CD4-positive, CD25-positive, alpha-beta regulatory T cell (primary cell): ENCODE measurements at regions not wholly inside any gene's neighbourhood (a gene's known extent, or its start where the extent isn't known, plus 50 kb on each side); places are given as distances from the start of the nearest gene placed in this dataset.
"Not testable (repeated sequence)": the region's sequence is repeated elsewhere in the genome, so short reads cannot be mapped to it uniquely, and the experiment has no call there.

Experiments used
- ATAC-seq, 2 donors: fragments of 150-1000 bp; cut with Tn5 transposase; one replicate each; pipeline ENCODE4 v1.10.0; 2021; ENCODE audit warnings: low read depth in 2 of 2, moderate number of reproducible peaks in 2 of 2, moderate library complexity in 1 of 2
- DNase-seq, 3 donors: peaks; one replicate each; pipeline versions ENCODE4 v3.0.0 to v3.0.0-alpha.2; 2012 to 2022; ENCODE audit warnings: mixed read lengths in 1 of 3
- H3K27ac ChIP-seq: one replicate; pipeline ENCODE4 v1.7.0; 2013; ENCODE audit warnings: mild to moderate bottlenecking, low read length; ENCODE audit not compliant: insufficient read depth, poor library complexity, severe bottlenecking
- H3K27me3 ChIP-seq: one replicate; pipeline ENCODE4 v1.7.0; 2013; ENCODE audit warnings: low read length; ENCODE audit not compliant: control insufficient read depth, insufficient read depth
- H3K36me3 ChIP-seq: one replicate; pipeline ENCODE4 v1.7.0; 2013; ENCODE audit warnings: mild to moderate bottlenecking, low read length, moderate library complexity; ENCODE audit not compliant: control insufficient read depth, insufficient read depth
- H3K4me1 ChIP-seq: 2 replicates; pipeline ENCODE4 v1.7.0; 2013; ENCODE audit warnings: mild to moderate bottlenecking, low read length; ENCODE audit not compliant: insufficient read depth, control insufficient read depth, poor library complexity, severe bottlenecking
- H3K4me3 ChIP-seq: one replicate; pipeline ENCODE4 v1.7.0; 2013; ENCODE audit warnings: low read depth, mild to moderate bottlenecking, low read length, moderate library complexity
- H3K9me3 ChIP-seq, 2 experiments: 1 replicate in 1 of 2; 2 replicates in 1 of 2; pipeline ENCODE4 v1.7.0; 2013; ENCODE audit warnings: low read length in 2 of 2, mild to moderate bottlenecking in 1 of 2, moderate library complexity in 1 of 2; ENCODE audit not compliant: control insufficient read depth in 2 of 2
- H3K27ac Mint-ChIP-seq, 3 donors: one replicate each; pipeline ENCODE4 v1.8.0; 2020 to 2022; ENCODE audit warnings: mild to moderate bottlenecking in 3 of 3, mixed read lengths in 3 of 3, moderate library complexity in 2 of 3
- H3K27me3 Mint-ChIP-seq: one replicate; pipeline ENCODE4 v1.8.0; 2022; ENCODE audit warnings: mild to moderate bottlenecking, mixed read lengths
- H3K36me3 Mint-ChIP-seq: one replicate; pipeline ENCODE4 v1.8.0; 2020; ENCODE audit warnings: mixed read lengths
- H3K4me1 Mint-ChIP-seq, 4 donors: one replicate each; pipeline ENCODE4 v1.8.0; 2020 to 2022; ENCODE audit warnings: mixed read lengths in 4 of 4, mild to moderate bottlenecking in 1 of 4
- H3K4me3 Mint-ChIP-seq, 4 donors: one replicate each; pipeline ENCODE4 v1.8.0; 2020 to 2022; ENCODE audit warnings: mild to moderate bottlenecking in 4 of 4, mixed read lengths in 4 of 4, moderate library complexity in 3 of 4
- H3K9me3 Mint-ChIP-seq, 7 donors: one replicate each; pipeline ENCODE4 v1.8.0; 2020 to 2022; ENCODE audit warnings: mixed read lengths in 7 of 7, mild to moderate bottlenecking in 3 of 7, moderate library complexity in 2 of 7

GRCh38 chrX:1749499-1749898 is 134.6 kb downstream of the ASMT start:
- Mint-ChIP-seq H3K36me3 (peaks cover 77% of the 10 kb centered on the region), H3K27me3 (no peaks in the 10 kb centered on the region), H3K9me3 (peaks cover 0 to 31% (median 2%) of the 10 kb centered on the region in 7 donors), H3K4me3 (no peak overlapping the region), H3K27ac (no peak overlapping the region), H3K4me1 (peaks cover 0 to 6% (median 4%) of the 10 kb centered on the region in 4 donors)
- DNase-seq (no peak), ATAC-seq (no peak)
- Histone ChIP-seq H3K9me3 (peaks cover 3 to 7% of the 10 kb centered on the region in 2 experiments), H3K4me1 (no peaks in the 10 kb centered on the region), H3K36me3 (peaks cover 7% of the 10 kb centered on the region), H3K4me3 (no peak overlapping the region), H3K27me3 (no peaks in the 10 kb centered on the region), H3K27ac (no peak overlapping the region)

DNA sequence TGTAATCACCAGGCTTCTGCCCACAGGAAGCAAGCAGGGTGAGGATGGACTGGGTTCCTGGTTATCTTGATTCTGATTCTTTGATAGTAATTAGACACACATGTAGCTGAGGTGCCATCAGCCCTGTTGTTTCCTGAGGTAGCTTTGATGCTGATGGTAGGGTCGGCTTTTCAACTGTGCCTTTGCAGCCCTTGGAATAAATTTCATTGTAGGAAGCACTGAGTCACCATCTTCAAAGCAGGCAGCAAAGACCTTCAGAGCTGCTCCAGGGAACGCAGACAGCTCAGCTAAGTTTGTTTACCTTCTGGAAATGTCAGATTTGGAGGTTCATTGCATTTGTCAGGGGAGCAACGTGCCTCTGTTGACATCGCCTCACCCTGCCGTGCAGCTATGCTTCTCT is 135.4 kb downstream of the ASMT start:
- H3K27ac Mint-ChIP-seq: no peak overlapping the region
- no peak overlapping the region for H3K4me3 Mint-ChIP-seq
- DNase-seq (no peak), ATAC-seq (no peak)
- no peak overlapping the region for H3K4me3 ChIP-seq
- H3K9me3 Mint-ChIP-seq: peaks cover 0 to 27% (median 2%) of the 10 kb centered on the region in 7 donors
- H3K27me3 ChIP-seq: no peaks in the 10 kb centered on the region
- H3K27me3 Mint-ChIP-seq: no peaks in the 10 kb centered on the region
- H3K9me3 ChIP-seq: peaks cover 7% of the 10 kb centered on the region in 2 experiments
- peaks cover 72% of the 10 kb centered on the region for H3K36me3 Mint-ChIP-seq
- no peak overlapping the region for H3K27ac ChIP-seq
- no peaks in the 10 kb centered on the region for H3K4me1 ChIP-seq
- H3K4me1 Mint-ChIP-seq: peaks cover 0 to 6% (median 4%) of the 10 kb centered on the region in 4 donors
- peaks cover 4% of the 10 kb centered on the region for H3K36me3 ChIP-seq

DNA sequence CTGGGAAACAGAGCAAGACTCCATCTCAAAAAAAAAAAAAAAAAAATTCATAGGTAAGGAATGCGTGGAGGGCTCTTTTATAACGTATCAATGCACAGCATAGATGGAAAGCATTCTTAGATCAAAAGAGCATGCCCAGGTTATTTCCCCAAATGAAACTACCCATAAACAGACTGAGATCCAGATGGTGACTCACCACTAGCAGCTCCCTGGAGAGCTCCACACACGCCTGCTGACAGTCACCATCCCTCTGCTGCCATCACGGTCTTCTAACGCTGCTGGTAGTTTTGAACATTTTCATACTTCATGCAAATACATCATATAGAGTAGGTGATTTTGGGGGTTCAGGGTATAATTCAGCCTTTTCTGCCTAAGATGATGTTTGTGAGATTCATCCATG is 136.9 kb downstream of the ASMT start:
- Histone ChIP-seq H3K4me3 (no peak overlapping the region), H3K36me3 (no peaks in the 10 kb centered on the region), H3K4me1 (no peaks in the 10 kb centered on the region), H3K9me3 (peaks cover 11 to 18% of the 10 kb centered on the region in 2 experiments), H3K27me3 (no peaks in the 10 kb centered on the region), H3K27ac (no peak overlapping the region)
- H3K4me1 Mint-ChIP-seq: peaks cover 0 to 6% (median 4%) of the 10 kb centered on the region in 4 donors
- no peak overlapping the region for H3K4me3 Mint-ChIP-seq
- no peak overlapping the region for H3K27ac Mint-ChIP-seq
- H3K27me3 Mint-ChIP-seq: no peaks in the 10 kb centered on the region
- no peak for DNase-seq
- no peak for ATAC-seq
- peaks cover 66% of the 10 kb centered on the region for H3K36me3 Mint-ChIP-seq
- H3K9me3 Mint-ChIP-seq: peaks cover 0 to 34% (median 5%) of the 10 kb centered on the region in 7 donors

GRCh38 chrX:1752799-1753198 is 137.9 kb downstream of the ASMT start:
- not testable (repeated sequence) for H3K4me3 Mint-ChIP-seq, H3K4me1 Mint-ChIP-seq, H3K27ac ChIP-seq, ATAC-seq, H3K4me3 ChIP-seq, H3K27ac Mint-ChIP-seq, H3K27me3 ChIP-seq, H3K36me3 ChIP-seq, H3K4me1 ChIP-seq, DNase-seq, H3K27me3 Mint-ChIP-seq
- peaks cover 67% of the 10 kb centered on the region for H3K36me3 Mint-ChIP-seq
- peaks cover 0 to 41% (median 8%) of the 10 kb centered on the region in 7 donors for H3K9me3 Mint-ChIP-seq
- peaks cover 16 to 28% of the 10 kb centered on the region in 2 experiments for H3K9me3 ChIP-seq

DNA sequence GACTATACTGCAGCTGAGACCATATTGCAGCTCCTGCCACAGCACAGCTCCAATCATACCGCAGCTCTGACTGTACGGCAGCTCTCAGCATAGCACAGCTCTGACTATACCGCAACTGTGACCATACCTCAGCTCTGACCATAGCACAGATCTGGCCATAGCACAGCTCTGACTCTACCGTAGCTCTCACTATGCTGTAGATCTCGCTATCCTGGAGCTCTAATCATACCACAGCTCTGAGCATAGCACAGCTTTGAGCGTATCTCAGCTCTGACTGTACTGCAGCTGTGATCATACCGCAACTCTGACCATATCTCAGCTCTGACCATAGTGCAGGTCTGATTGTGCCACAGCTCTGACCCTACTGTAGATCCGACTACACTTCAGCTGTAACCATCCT is 139.2 kb downstream of the ASMT start:
- Mint-ChIP-seq H3K36me3 (peaks cover 64% of the 10 kb centered on the region), H3K27me3 (no peaks in the 10 kb centered on the region), H3K4me1 (peaks cover 0 to 6% (median 2%) of the 10 kb centered on the region in 4 donors), H3K27ac (no peak overlapping the region), H3K4me3 (no peak overlapping the region), H3K9me3 (peaks cover 0 to 39% (median 11%) of the 10 kb centered on the region in 7 donors)
- no peaks in the 10 kb centered on the region for H3K27me3 ChIP-seq
- no peaks in the 10 kb centered on the region for H3K4me1 ChIP-seq
- H3K9me3 ChIP-seq: peaks cover 20 to 36% of the 10 kb centered on the region in 2 experiments
- H3K4me3 ChIP-seq: no peak overlapping the region
- ATAC-seq: no peak
- no peaks in the 10 kb centered on the region for H3K36me3 ChIP-seq
- no peak overlapping the region for H3K27ac ChIP-seq
- no peak for DNase-seq

DNA sequence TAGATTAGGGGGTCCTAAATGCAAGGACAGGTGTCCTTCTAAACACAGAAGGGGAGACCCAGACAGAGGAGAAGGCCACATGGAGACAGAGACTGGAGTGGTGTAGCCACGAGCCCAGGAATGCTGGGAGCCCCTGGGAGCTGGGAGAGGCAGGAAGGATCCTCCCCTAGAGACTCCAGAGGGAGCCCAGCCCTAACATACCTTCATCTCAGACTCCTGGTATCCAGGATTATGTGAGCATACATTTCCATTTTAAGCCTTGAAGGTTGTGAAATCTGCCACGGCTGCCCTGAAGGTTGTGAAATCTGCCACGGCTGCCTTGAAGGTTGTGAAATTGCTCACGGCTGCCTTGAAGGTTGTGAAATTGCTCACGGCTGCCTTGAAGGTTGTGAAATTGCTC is 148.4 kb downstream of the ASMT start:
- Histone ChIP-seq H3K9me3 (peaks cover 5 to 8% of the 10 kb centered on the region in 2 experiments), H3K27me3 (no peaks in the 10 kb centered on the region), H3K36me3 (no peaks in the 10 kb centered on the region), H3K4me3 (no peak overlapping the region), H3K27ac (no peak overlapping the region), H3K4me1 (no peaks in the 10 kb centered on the region)
- Mint-ChIP-seq H3K9me3 (peaks cover 0 to 40% (median 6%) of the 10 kb centered on the region in 7 donors), H3K27me3 (no peaks in the 10 kb centered on the region), H3K4me3 (no peak overlapping the region), H3K27ac (no peak overlapping the region), H3K36me3 (peaks cover 16% of the 10 kb centered on the region), H3K4me1 (peaks cover 0 to 12% (median 0%) of the 10 kb centered on the region in 4 donors)
- ATAC-seq (no peak), DNase-seq (no peak)

GRCh38 chrX:1764883-1765364 is 150.1 kb downstream of the ASMT start:
- DNase-seq, H3K4me3 ChIP-seq, H3K36me3 Mint-ChIP-seq, H3K27me3 Mint-ChIP-seq, H3K4me1 ChIP-seq, H3K27me3 ChIP-seq, H3K27ac Mint-ChIP-seq, H3K27ac ChIP-seq, H3K36me3 ChIP-seq, ATAC-seq: not testable (repeated sequence)
- Mint-ChIP-seq H3K9me3 (peaks cover under 1 to 43% (median 6%) of the 10 kb centered on the region in 7 donors), H3K4me3 (peak overlapping the region in 2 of 4 donors; percentile 31 to 41), H3K4me1 (peaks cover 0 to 12% (median 0%) of the 10 kb centered on the region in 4 donors)
- peaks cover 7 to 13% of the 10 kb centered on the region in 2 experiments for H3K9me3 ChIP-seq

GRCh38 chrX:1767026-1767425 is 152.2 kb downstream of the ASMT start:
- ATAC-seq: no peak
- Mint-ChIP-seq H3K36me3 (peaks cover 12% of the 10 kb centered on the region), H3K9me3 (peaks cover 3 to 53% (median 7%) of the 10 kb centered on the region in 7 donors), H3K27ac (no peak overlapping the region), H3K4me3 (no peak overlapping the region), H3K4me1 (peaks cover 0 to 12% (median 0%) of the 10 kb centered on the region in 4 donors), H3K27me3 (no peaks in the 10 kb centered on the region)
- Histone ChIP-seq H3K27me3 (no peaks in the 10 kb centered on the region), H3K4me3 (no peak overlapping the region), H3K27ac (no peak overlapping the region), H3K36me3 (no peaks in the 10 kb centered on the region), H3K4me1 (no peaks in the 10 kb centered on the region), H3K9me3 (peaks cover 9 to 13% of the 10 kb centered on the region in 2 experiments)
- no peak for DNase-seq
